Right lobe of liver (tissue), 4 donors: ENCODE measurements at regions not wholly inside any gene's neighbourhood (a gene's known extent, or its start where the extent isn't known, plus 50 kb on each side); places are given as distances from the start of the nearest gene placed in this dataset.

Source experiments
- POLR2A ChIP-seq: fragments of 450-650 bp; IDR thresholded peaks from one replicate; pipeline ENCODE4 v1.6.1; 2017; ENCODE audit warnings: antibody characterized with exemption, mild to moderate bottlenecking
- TF ChIP-seq, protein P1 (sequence below), 4 donors: fragments of 200-600 bp in 3 of 4; fragments of 450-650 bp in 1 of 4; IDR thresholded peaks; one replicate each; pipeline versions ENCODE4 v1.5.1 to v1.8.0; 2016 to 2022; ENCODE audit warnings: antibody characterized with exemption in 4 of 4, mild to moderate bottlenecking in 2 of 4
- donor health status: DM: no; HTN: no; CAD: no.
- donor health status: DM: no; HTN: no; CAD: no.
- donor health status: DM: no; HTN: yes; CAD: no.

DNA sequence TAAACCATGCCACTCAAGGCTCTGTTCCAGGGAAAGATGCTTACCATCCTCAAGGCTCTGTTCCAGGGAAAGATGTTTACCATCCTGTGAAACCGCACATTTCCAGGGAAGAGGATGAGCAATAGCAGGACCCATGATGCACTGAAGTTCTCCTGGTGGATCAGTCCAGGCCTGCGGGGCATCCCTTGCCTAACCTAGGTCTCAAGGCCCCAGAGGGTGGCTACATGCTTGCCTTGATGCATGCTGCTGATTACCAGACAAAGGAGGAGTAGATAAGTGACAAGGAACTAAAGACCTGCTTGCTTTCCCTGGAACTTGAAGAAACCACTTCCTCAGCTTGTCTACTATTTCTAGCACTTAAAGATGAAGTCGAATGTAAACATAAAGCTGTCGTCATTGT, 111.0 kb upstream of the LINC00305 start:
- no peak for TF ChIP-seq POLR2A
- TF ChIP-seq, protein P1, sequence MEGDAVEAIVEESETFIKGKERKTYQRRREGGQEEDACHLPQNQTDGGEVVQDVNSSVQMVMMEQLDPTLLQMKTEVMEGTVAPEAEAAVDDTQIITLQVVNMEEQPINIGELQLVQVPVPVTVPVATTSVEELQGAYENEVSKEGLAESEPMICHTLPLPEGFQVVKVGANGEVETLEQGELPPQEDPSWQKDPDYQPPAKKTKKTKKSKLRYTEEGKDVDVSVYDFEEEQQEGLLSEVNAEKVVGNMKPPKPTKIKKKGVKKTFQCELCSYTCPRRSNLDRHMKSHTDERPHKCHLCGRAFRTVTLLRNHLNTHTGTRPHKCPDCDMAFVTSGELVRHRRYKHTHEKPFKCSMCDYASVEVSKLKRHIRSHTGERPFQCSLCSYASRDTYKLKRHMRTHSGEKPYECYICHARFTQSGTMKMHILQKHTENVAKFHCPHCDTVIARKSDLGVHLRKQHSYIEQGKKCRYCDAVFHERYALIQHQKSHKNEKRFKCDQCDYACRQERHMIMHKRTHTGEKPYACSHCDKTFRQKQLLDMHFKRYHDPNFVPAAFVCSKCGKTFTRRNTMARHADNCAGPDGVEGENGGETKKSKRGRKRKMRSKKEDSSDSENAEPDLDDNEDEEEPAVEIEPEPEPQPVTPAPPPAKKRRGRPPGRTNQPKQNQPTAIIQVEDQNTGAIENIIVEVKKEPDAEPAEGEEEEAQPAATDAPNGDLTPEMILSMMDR (IDR thresholded peaks at IDR 0.05), result no peak
